WTC11 (cell line): ENCODE measurements at regions not wholly inside any gene's neighbourhood (a gene's known extent, or its start where the extent isn't known, plus 50 kb on each side); places are given as distances from the start of the nearest gene placed in this dataset.

Experiments used
- ELF4 ChIP-seq: sonication (generic); formaldehyde crosslinking; IDR thresholded peaks from 2 replicates; pipeline ENCODE4 v1.8.1; 2022; ENCODE audit warnings: low read depth, mild to moderate bottlenecking, moderate library complexity, missing genetic modification reagents
- ESRRA ChIP-seq: sonication (generic); formaldehyde crosslinking; IDR thresholded peaks from 2 replicates; pipeline ENCODE4 v1.8.1; 2022; ENCODE audit warnings: mild to moderate bottlenecking, missing genetic modification reagents, borderline replicate concordance
- IRF2 ChIP-seq: sonication (generic); formaldehyde crosslinking; IDR thresholded peaks from 2 replicates; pipeline ENCODE4 v1.8.0; 2022; ENCODE audit warnings: low read depth, missing genetic modification reagents, borderline replicate concordance
- JUN ChIP-seq: sonication (generic); formaldehyde crosslinking; IDR thresholded peaks from 2 replicates; pipeline ENCODE4 v1.8.0; 2023; ENCODE audit warnings: mild to moderate bottlenecking, missing genetic modification reagents
- NR1H2 ChIP-seq: sonication (generic); formaldehyde crosslinking; IDR thresholded peaks from 2 replicates; pipeline ENCODE4 v1.9.0; 2021; ENCODE audit warnings: mild to moderate bottlenecking, moderate library complexity, missing genetic modification reagents
- PRRX2 ChIP-seq: fragments of 250-450 bp; sonication (Bioruptor Pico); IDR thresholded peaks from 2 replicates; pipeline ENCODE4 v1.8.0; 2021; ENCODE audit warnings: mild to moderate bottlenecking
- TCF7 ChIP-seq: sonication (generic); formaldehyde crosslinking; IDR thresholded peaks from 2 replicates; pipeline ENCODE4 v1.8.0; 2022; ENCODE audit warnings: mild to moderate bottlenecking, low read depth, missing genetic modification reagents, moderate library complexity
- TF ChIP-seq, protein P1 (sequence below): fragments of 200-600 bp; IDR thresholded peaks from 2 replicates; pipeline ENCODE4 v1.8.0; 2022; ENCODE audit warnings: antibody characterized with exemption
- TF ChIP-seq, protein P2 (sequence below): fragments of 250-450 bp; sonication (Bioruptor Pico); IDR thresholded peaks from 2 replicates; pipeline ENCODE4 v1.9.0; 2021; ENCODE audit warnings: moderate library complexity, mild to moderate bottlenecking, inconsistent platforms, borderline replicate concordance
- TF ChIP-seq, protein P3 (sequence below): sonication (generic); formaldehyde crosslinking; conservative IDR thresholded peaks from 2 replicates; pipeline ENCODE4 v1.8.1; 2022; ENCODE audit warnings: mild to moderate bottlenecking, missing genetic modification reagents
- TF ChIP-seq, protein P4 (sequence below): sonication (generic); formaldehyde crosslinking; IDR thresholded peaks from 2 replicates; pipeline ENCODE4 v1.8.1; 2023; ENCODE audit warnings: mild to moderate bottlenecking, missing genetic modification reagents, moderate library complexity
- TF ChIP-seq, protein P5 (sequence below): sonication (generic); formaldehyde crosslinking; IDR thresholded peaks from 2 replicates; pipeline ENCODE4 v1.8.1; 2022; ENCODE audit warnings: low read depth, missing genetic modification reagents, borderline replicate concordance
- TF ChIP-seq, protein P6 (sequence below): fragments of 250-450 bp; sonication (Bioruptor Pico); conservative IDR thresholded peaks from 2 replicates; pipeline ENCODE4 v1.9.0; 2021; ENCODE audit warnings: mild to moderate bottlenecking

DNA sequence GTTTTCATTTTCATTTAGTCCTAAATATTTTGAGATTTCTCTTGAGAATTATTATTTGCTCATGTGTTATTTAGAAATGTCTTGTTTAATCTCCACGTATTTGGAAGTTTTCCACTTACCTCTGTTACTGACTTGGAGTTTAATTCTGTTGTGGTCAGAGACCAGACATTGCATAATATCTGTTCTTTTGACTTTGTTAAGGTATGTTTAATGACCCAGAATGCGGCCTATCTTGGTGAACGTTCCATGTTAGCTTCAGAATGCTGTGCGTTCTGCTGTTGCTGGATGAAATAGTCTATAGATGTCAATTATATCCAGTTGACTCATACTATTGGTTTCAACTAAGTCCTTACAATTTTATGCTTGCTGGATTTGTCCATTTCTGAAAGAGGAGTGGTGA is 325.3 kb upstream of the TARS1 start:
- TF ChIP-seq, protein P1, sequence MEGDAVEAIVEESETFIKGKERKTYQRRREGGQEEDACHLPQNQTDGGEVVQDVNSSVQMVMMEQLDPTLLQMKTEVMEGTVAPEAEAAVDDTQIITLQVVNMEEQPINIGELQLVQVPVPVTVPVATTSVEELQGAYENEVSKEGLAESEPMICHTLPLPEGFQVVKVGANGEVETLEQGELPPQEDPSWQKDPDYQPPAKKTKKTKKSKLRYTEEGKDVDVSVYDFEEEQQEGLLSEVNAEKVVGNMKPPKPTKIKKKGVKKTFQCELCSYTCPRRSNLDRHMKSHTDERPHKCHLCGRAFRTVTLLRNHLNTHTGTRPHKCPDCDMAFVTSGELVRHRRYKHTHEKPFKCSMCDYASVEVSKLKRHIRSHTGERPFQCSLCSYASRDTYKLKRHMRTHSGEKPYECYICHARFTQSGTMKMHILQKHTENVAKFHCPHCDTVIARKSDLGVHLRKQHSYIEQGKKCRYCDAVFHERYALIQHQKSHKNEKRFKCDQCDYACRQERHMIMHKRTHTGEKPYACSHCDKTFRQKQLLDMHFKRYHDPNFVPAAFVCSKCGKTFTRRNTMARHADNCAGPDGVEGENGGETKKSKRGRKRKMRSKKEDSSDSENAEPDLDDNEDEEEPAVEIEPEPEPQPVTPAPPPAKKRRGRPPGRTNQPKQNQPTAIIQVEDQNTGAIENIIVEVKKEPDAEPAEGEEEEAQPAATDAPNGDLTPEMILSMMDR, result no peak
- TF ChIP-seq, protein P2, sequence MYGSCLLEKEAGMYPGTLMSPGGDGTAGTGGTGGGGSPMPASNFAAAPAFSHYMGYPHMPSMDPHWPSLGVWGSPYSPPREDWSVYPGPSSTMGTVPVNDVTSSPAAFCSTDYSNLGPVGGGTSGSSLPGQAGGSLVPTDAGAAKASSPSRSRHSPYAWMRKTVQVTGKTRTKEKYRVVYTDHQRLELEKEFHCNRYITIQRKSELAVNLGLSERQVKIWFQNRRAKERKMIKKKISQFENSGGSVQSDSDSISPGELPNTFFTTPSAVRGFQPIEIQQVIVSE, result no peak
- TF ChIP-seq, protein P3, sequence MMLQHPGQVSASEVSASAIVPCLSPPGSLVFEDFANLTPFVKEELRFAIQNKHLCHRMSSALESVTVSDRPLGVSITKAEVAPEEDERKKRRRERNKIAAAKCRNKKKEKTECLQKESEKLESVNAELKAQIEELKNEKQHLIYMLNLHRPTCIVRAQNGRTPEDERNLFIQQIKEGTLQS (CRISPR knock-in tag), result no peak
- TF ChIP-seq, protein P4, sequence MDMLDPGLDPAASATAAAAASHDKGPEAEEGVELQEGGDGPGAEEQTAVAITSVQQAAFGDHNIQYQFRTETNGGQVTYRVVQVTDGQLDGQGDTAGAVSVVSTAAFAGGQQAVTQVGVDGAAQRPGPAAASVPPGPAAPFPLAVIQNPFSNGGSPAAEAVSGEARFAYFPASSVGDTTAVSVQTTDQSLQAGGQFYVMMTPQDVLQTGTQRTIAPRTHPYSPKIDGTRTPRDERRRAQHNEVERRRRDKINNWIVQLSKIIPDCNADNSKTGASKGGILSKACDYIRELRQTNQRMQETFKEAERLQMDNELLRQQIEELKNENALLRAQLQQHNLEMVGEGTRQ (CRISPR knock-in tag), result no peak
- TF ChIP-seq JUN (CRISPR knock-in tag) (no peak), IRF2 (CRISPR knock-in tag) (no peak), NR1H2 (CRISPR knock-in tag) (no peak), TCF7 (CRISPR knock-in tag) (no peak), ESRRA (CRISPR knock-in tag) (no peak), PRRX2 (CRISPR knock-in tag) (no peak), ELF4 (CRISPR knock-in tag) (no peak)
- TF ChIP-seq, protein P5, sequence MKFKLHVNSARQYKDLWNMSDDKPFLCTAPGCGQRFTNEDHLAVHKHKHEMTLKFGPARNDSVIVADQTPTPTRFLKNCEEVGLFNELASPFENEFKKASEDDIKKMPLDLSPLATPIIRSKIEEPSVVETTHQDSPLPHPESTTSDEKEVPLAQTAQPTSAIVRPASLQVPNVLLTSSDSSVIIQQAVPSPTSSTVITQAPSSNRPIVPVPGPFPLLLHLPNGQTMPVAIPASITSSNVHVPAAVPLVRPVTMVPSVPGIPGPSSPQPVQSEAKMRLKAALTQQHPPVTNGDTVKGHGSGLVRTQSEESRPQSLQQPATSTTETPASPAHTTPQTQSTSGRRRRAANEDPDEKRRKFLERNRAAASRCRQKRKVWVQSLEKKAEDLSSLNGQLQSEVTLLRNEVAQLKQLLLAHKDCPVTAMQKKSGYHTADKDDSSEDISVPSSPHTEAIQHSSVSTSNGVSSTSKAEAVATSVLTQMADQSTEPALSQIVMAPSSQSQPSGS, result no peak
- TF ChIP-seq, protein P6, sequence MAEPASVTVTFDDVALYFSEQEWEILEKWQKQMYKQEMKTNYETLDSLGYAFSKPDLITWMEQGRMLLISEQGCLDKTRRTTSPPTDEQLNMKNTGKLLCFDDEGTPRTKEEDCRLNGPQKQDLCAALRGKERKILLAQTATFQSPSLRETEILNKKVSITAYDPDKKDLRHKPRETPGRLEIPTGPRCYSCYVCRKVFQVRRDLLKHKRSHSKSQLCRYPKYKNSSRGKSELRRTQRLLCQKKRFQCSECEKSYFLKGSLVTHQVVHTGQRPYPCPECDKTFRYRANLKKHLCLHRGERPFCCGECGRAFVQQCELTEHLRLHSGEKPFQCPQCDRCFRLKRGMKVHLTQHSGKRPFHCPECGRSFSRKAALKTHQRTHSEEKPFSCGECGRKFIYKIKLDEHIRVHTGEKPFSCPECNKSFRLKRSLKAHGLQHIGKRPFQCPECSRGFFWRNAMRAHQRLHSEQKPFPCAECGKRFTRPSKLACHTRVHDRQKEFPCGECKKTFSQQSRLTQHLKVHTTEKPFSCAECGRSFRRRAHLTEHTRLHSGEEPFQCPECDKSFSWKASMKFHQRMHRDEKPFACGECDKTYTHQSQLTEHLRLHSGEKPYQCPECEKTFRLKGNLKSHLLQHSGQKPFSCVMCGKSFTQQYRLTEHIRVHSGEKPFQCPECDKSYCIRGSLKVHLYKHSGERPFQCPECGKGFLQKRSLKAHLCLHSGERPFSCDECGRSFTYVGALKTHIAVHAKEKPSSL (CRISPR knock-in tag), result no peak
